Endothelial cell of umbilical vein (primary cell): ENCODE measurements at regions not wholly inside any gene's neighbourhood (a gene's known extent, or its start where the extent isn't known, plus 50 kb on each side); places are given as distances from the start of the nearest gene placed in this dataset.

Experiments
- BruUV-seq: library from RNA; stranded (reverse); fragments of 400-500 nt; replicated peaks from 2 replicates; lab custom pipeline; 2021; lab: Mats Ljungman, UMichigan
- CTCF ChIA-PET: fragments of 300-600, 350-600 bp; sonication (Branson Sonifier 250); formaldehyde crosslinking; loops from one replicate; lab custom pipeline; 2021; ENCODE audit warnings: antibody characterized with exemption, inconsistent platforms; lab: Charles Lee
- POLR2A ChIA-PET: fragments of 300-600, 350-600 bp; sonication (Branson Sonifier 250); formaldehyde crosslinking; loops from one replicate; lab custom pipeline; 2021; ENCODE audit warnings: antibody characterized with exemption, inconsistent platforms; lab: Charles Lee
- DNase-seq: peaks from one replicate; pipeline ENCODE4 v3.0.0-alpha.2; 2011; ENCODE audit warnings: low read depth, low spot score
- FAIRE-seq: peaks from 2 replicates; lab custom pipeline; 2011; peaks lifted over from hg19 to GRCh38; lab: Jason Lieb, UNC
- H2AFZ ChIP-seq: 2 replicates; pipeline ENCODE4 v1.6.0; 2012; ENCODE audit warnings: low read depth, low read length, control low read depth, inconsistent platforms
- H3K27ac ChIP-seq: 2 replicates; pipeline ENCODE4 v1.5.1; 2011; ENCODE audit warnings: low read depth, mild to moderate bottlenecking, control low read depth, low read length, moderate library complexity; ENCODE audit not compliant: insufficient read depth
- H3K27me3 ChIP-seq, 2 experiments: 2 replicates each; pipeline versions ENCODE4 v1.6.0 to v1.6.1; 2011; ENCODE audit warnings: low read length in 2 of 2, mixed read lengths in 1 of 2; ENCODE audit not compliant: control insufficient read depth in 2 of 2, insufficient read depth in 2 of 2
- H3K36me3 ChIP-seq, 2 experiments: 2 replicates in 1 of 2; 3 replicates in 1 of 2; pipeline ENCODE4 v1.5.1; 2011; ENCODE audit warnings: low read length in 2 of 2, mild to moderate bottlenecking in 1 of 2, moderate library complexity in 1 of 2; ENCODE audit not compliant: control insufficient read depth in 2 of 2, insufficient read depth in 2 of 2; ENCODE audit errors: extremely low read depth in 1 of 2
- H3K4me1 ChIP-seq: 3 replicates; pipeline ENCODE4 v1.5.1; 2011; ENCODE audit warnings: mild to moderate bottlenecking, low read length; ENCODE audit not compliant: control insufficient read depth, insufficient read depth; ENCODE audit errors: extremely low read depth
- H3K4me2 ChIP-seq: 2 replicates; pipeline ENCODE4 v1.6.1; 2011; ENCODE audit warnings: low read length, control low read depth, mixed read lengths; ENCODE audit not compliant: insufficient read depth
- H3K4me3 ChIP-seq, 3 experiments: fragments of 200-600 bp in 1 of 3; sonication (generic), shearing (Covaris generic) in 1 of 3; replicated peaks in 1 of 3; 2 replicates each; pipeline ENCODE4 v1.5.1; 2011 to 2016; ENCODE audit warnings: control low read depth in 3 of 3, low read length in 3 of 3, mild to moderate bottlenecking in 2 of 3, inconsistent platforms in 1 of 3, low read depth in 1 of 3, moderate library complexity in 1 of 3; ENCODE audit not compliant: insufficient read depth in 1 of 3
- H3K79me2 ChIP-seq: 2 replicates; pipeline ENCODE4 v1.6.0; 2012; ENCODE audit warnings: low read length, inconsistent platforms; ENCODE audit not compliant: control insufficient read depth, insufficient read depth
- H3K9ac ChIP-seq: replicated peaks from 2 replicates; pipeline ENCODE3; 2011; ENCODE audit warnings: low read length, control low read depth; ENCODE audit not compliant: insufficient read depth; ENCODE audit errors: extremely low read depth
- H3K9me1 ChIP-seq: replicated peaks from 3 replicates; pipeline ENCODE4 v1.6.0; 2011; ENCODE audit warnings: mild to moderate bottlenecking, low read length; ENCODE audit not compliant: control insufficient read depth, insufficient read depth; ENCODE audit errors: extremely low read depth
- H3K9me3 ChIP-seq: replicated peaks from 2 replicates; pipeline ENCODE4 v1.5.1; 2012; ENCODE audit warnings: low read length, inconsistent platforms; ENCODE audit not compliant: control insufficient read depth, insufficient read depth
- H4K20me1 ChIP-seq: replicated peaks from 2 replicates; pipeline ENCODE3; 2011; ENCODE audit warnings: mild to moderate bottlenecking, low read length; ENCODE audit not compliant: control insufficient read depth, insufficient read depth; ENCODE audit errors: extremely low read depth
- CTCF ChIP-seq, 2 donors: IDR thresholded peaks; 1 replicate in 1 of 2; 2 replicates in 1 of 2; pipeline ENCODE4 v1.5.1; 2011; ENCODE audit warnings: low read length in 2 of 2, mild to moderate bottlenecking in 2 of 2, moderate library complexity in 2 of 2, control low read depth in 1 of 2, inconsistent platforms in 1 of 2, low read depth in 1 of 2; ENCODE audit not compliant: insufficient read depth in 1 of 2; ENCODE audit errors: extremely low read depth in 1 of 2
- EZH2 ChIP-seq: IDR thresholded peaks from 2 replicates; pipeline ENCODE4 v1.6.1; 2012; ENCODE audit warnings: borderline replicate concordance, low read depth, mild to moderate bottlenecking, moderate library complexity, low read length, inconsistent platforms; ENCODE audit not compliant: severe bottlenecking
- FOS ChIP-seq: IDR thresholded peaks from 2 replicates; pipeline ENCODE4 v1.6.1; 2011; ENCODE audit warnings: mild to moderate bottlenecking, low read length, moderate library complexity, borderline replicate concordance; ENCODE audit not compliant: insufficient read depth
- GATA2 ChIP-seq: IDR thresholded peaks from 2 replicates; pipeline ENCODE4 v1.7.0; 2011; ENCODE audit warnings: low read depth, mild to moderate bottlenecking, moderate library complexity, mixed read lengths, low read length; ENCODE audit not compliant: insufficient read length, insufficient read depth
- JUN ChIP-seq: IDR thresholded peaks from 2 replicates; pipeline ENCODE4 v1.6.1; 2011; ENCODE audit warnings: borderline replicate concordance, low read depth; ENCODE audit not compliant: insufficient read length, insufficient read depth
- MAX ChIP-seq: IDR thresholded peaks from 2 replicates; pipeline ENCODE4 v1.6.1; 2011; ENCODE audit not compliant: insufficient read depth, insufficient read length
- MYC ChIP-seq: IDR thresholded peaks from one replicate; pipeline ENCODE4 v1.6.1; 2011; ENCODE audit warnings: mild to moderate bottlenecking, low read depth, low read length
- POLR2A ChIP-seq: IDR thresholded peaks from 2 replicates; pipeline ENCODE4 v1.6.1; 2012; ENCODE audit warnings: low read depth, mild to moderate bottlenecking, control low read depth, low read length
- POLR2AphosphoS5 ChIP-seq: IDR thresholded peaks from 2 replicates; pipeline ENCODE4 v1.6.1; 2012; ENCODE audit warnings: low read depth, mild to moderate bottlenecking, control low read depth, low read length, moderate library complexity; ENCODE audit not compliant: insufficient read depth
- dilution Hi-C: fragments of 300-500 bp; cut with MboI; formaldehyde crosslinking; loops from one replicate; pipeline ENCODE4 v1.15.0; 2019; ENCODE audit warnings: low sequenced_read_pairs; ENCODE audit not compliant: extremely low pct_ligation_motif_present
- intact Hi-C: fragments of 100-400 bp; cut with micrococcal nuclease; formaldehyde crosslinking; loops from one replicate; pipeline ENCODE4 v1.10.0; 2022

- Histone ChIP-seq H3K4me2 (no peak overlapping the region), H3K4me1 (no peaks in the 10 kb centered on the region), H2AFZ (no peak overlapping the region), H3K9me1 (no peaks in the 10 kb centered on the region), H3K9ac (no peak overlapping the region), H3K27me3 (no peaks in the 10 kb centered on the region), H3K36me3 (no peaks in the 10 kb centered on the region), H3K79me2 (no peaks in the 10 kb centered on the region), H3K4me3 (no peak overlapping the region), H3K27ac (no peak overlapping the region), H3K9me3 (peaks cover 5% of the 10 kb centered on the region), H4K20me1 (no peaks in the 10 kb centered on the region)
- BruUV-seq = no TSS peak
- CTCF ChIA-PET = no interaction called here
- POLR2A ChIA-PET = no interaction called here
- intact Hi-C loops (no loop called here), dilution Hi-C loops (no loop called here)
- TF ChIP-seq MYC = no peak
- no peak for TF ChIP-seq FOS
- no peak for TF ChIP-seq POLR2A
- no peak for TF ChIP-seq MAX
- TF ChIP-seq CTCF (IDR thresholded peaks at IDR 0.05; ENCODE audit: extremely low read depth in 1 of 2, insufficient read depth in 1 of 2, low read depth in 1 of 2, low read length in 2 of 2) = no peak
- no peak for TF ChIP-seq EZH2
- no peak for TF ChIP-seq POLR2AphosphoS5
- TF ChIP-seq GATA2 = no peak
- no peak for TF ChIP-seq JUN
- FAIRE-seq (no peak), DNase-seq (no peak)
These were observed 577.0 kb downstream of the TYW1 start for GRCh38 chr7:67573639-67574038.
